SK-N-MC (cell line): ENCODE measurements at regions not wholly inside any gene's neighbourhood (a gene's known extent, or its start where the extent isn't known, plus 50 kb on each side); places are given as distances from the start of the nearest gene placed in this dataset.

ENCODE experiments used
- EZH2 ChIP-seq: fragments of 200-600 bp; sonication (generic); IDR thresholded peaks from one replicate; pipeline ENCODE4 v1.6.1; 2017; ENCODE audit warnings: antibody characterized with exemption
- FOXP2 ChIP-seq: optimal IDR thresholded peaks from 2 replicates; pipeline ENCODE3; 2011; ENCODE audit warnings: mild to moderate bottlenecking, moderate library complexity; ENCODE audit not compliant: insufficient read depth; ENCODE audit errors: extremely low read length, control extremely low read depth
- POLR2AphosphoS5 ChIP-seq: IDR thresholded peaks from 2 replicates; pipeline ENCODE4 v1.6.1; 2012; ENCODE audit warnings: mild to moderate bottlenecking, low read depth, low read length, borderline replicate concordance

DNA sequence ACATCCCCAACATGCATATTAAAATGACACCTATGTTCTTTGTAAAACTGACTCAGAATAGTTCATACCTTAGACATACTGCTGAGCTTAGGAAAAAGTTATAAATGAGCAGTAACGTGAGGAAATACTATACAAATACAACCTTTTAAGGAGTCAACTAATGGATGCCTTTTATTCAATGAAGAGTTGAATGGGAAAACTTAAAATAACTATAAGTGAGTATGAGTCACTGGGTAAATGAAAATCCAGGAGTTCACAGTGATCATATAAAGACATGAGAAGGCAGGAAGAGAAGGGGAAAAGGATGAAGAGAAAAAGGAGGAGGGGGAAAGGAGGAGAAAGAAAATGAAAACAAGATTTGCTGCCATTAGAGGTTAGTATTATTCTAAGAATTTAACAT, 157.8 kb upstream of the PCDH15 start:
- TF ChIP-seq EZH2 (no peak), POLR2AphosphoS5 (no peak), FOXP2 (no peak)
